ENCODE measurements at regions not wholly inside any gene's neighbourhood (a gene's known extent, or its start where the extent isn't known, plus 50 kb on each side); places are given as distances from the start of the nearest gene placed in this dataset.
"Not testable (repeated sequence)": the region's sequence is repeated elsewhere in the genome, so short reads cannot be mapped to it uniquely, and the experiment has no call there.

DNA sequence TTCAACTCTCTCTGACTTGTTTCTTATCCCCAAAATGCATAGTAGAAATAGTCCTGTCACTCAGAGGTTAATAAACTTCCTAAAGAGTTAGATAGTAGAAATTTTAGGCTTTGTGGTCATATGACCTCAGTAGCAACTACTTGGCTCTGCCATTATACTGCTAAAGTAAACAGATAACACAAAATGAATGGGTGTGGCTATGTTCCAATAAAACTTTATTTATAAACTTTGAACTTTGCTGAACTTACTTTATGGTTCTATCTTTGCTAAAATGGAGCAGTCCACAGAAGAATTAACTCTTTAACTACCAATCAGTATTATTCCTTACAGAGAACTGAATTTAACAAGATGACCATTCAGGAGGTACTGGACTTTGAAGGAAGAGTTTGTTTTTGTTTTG is 393.6 kb upstream of the CDIN1 start:
- Histone ChIP-seq H3K79me1 (replicated peaks; ENCODE audit: low read length, poor library complexity, severe bottlenecking) (no peaks in the 10 kb centered on the region), H4K8ac (ENCODE audit: low read length) (no peak overlapping the region), H3K9ac (ENCODE audit: low read length) (no peak overlapping the region), H2BK12ac (ENCODE audit: low read length in 2 of 2) (no peak overlapping the region), H3K4me3 (ENCODE audit: insufficient read depth in 1 of 2, low read depth in 1 of 2, low read length in 2 of 2) (no peak overlapping the region), H3K9me3 (ENCODE audit: control insufficient read depth, low read length) (peaks cover 6% of the 10 kb centered on the region), H4K91ac (ENCODE audit: low read length) (no peak overlapping the region), H2AFZ (ENCODE audit: low read depth, low read length) (no peak overlapping the region), H3K14ac (ENCODE audit: low read length in 2 of 2) (no peak overlapping the region), H3K27ac (ENCODE audit: low read length, poor library complexity, severe bottlenecking) (no peak overlapping the region), H2BK5ac (ENCODE audit: low read depth, low read length, poor library complexity, severe bottlenecking) (no peak overlapping the region), H3K27me3 (ENCODE audit: control insufficient read depth in 1 of 2, insufficient read depth in 1 of 2, low read length in 2 of 2) (no peaks in the 10 kb centered on the region), H3K18ac (ENCODE audit: low read depth in 1 of 2, low read length in 2 of 2) (no peak overlapping the region), H2AK5ac (ENCODE audit: low read length, severe bottlenecking) (no peak overlapping the region), H3K23ac (ENCODE audit: low read length in 2 of 2) (no peak overlapping the region), H2BK120ac (ENCODE audit: low read depth, low read length) (no peak overlapping the region), H3K36me3 (ENCODE audit: control insufficient read depth in 1 of 2, insufficient read depth in 2 of 2, low read depth in 1 of 2, low read length in 2 of 2) (no peaks in the 10 kb centered on the region), H3K4me1 (ENCODE audit: control insufficient read depth, insufficient read depth, low read depth, low read length) (no peaks in the 10 kb centered on the region), H2BK15ac (ENCODE audit: low read depth, poor library complexity, severe bottlenecking) (no peak overlapping the region), H3K4ac (ENCODE audit: low read depth in 1 of 2, low read length in 2 of 2) (no peak overlapping the region), H3K4me2 (ENCODE audit: low read length, poor library complexity, severe bottlenecking) (no peak overlapping the region)
- DNase-seq: no peak

DNA sequence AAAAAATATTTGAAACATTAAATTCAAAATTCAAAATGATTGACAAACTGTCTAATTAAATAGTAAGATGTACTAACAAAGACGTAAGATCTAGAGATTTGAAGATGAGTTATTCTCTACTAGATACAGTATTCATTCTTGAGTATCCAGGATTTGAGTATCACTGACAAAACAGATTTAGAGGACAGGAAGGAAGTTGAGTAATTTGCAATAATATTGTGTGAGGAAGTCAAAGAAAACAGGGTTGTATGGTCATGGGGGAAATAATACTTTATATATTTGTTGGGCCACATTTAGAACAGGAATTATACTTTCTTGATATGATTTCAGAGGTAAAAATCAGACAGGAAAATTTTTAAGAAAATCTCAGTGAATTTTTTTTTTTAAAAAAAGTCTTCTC is 393.1 kb upstream of the CDIN1 start:
- Histone ChIP-seq H3K79me1 (replicated peaks; ENCODE audit: low read length, poor library complexity, severe bottlenecking) (no peaks in the 10 kb centered on the region), H2BK15ac (ENCODE audit: low read depth, poor library complexity, severe bottlenecking) (no peak overlapping the region), H3K18ac (ENCODE audit: low read depth in 1 of 2, low read length in 2 of 2) (no peak overlapping the region), H3K4me1 (ENCODE audit: control insufficient read depth, insufficient read depth, low read depth, low read length) (no peaks in the 10 kb centered on the region), H3K27me3 (ENCODE audit: control insufficient read depth in 1 of 2, insufficient read depth in 1 of 2, low read length in 2 of 2) (no peaks in the 10 kb centered on the region), H4K8ac (ENCODE audit: low read length) (no peak overlapping the region), H3K23ac (ENCODE audit: low read length in 2 of 2) (no peak overlapping the region), H2BK5ac (ENCODE audit: low read depth, low read length, poor library complexity, severe bottlenecking) (no peak overlapping the region), H3K9ac (ENCODE audit: low read length) (no peak overlapping the region), H3K9me3 (ENCODE audit: control insufficient read depth, low read length) (peaks cover 11% of the 10 kb centered on the region), H3K4me2 (ENCODE audit: low read length, poor library complexity, severe bottlenecking) (no peak overlapping the region), H2BK120ac (ENCODE audit: low read depth, low read length) (no peak overlapping the region), H3K4ac (ENCODE audit: low read depth in 1 of 2, low read length in 2 of 2) (no peak overlapping the region), H3K27ac (ENCODE audit: low read length, poor library complexity, severe bottlenecking) (no peak overlapping the region), H3K36me3 (ENCODE audit: control insufficient read depth in 1 of 2, insufficient read depth in 2 of 2, low read depth in 1 of 2, low read length in 2 of 2) (no peaks in the 10 kb centered on the region), H2AFZ (ENCODE audit: low read depth, low read length) (no peak overlapping the region), H4K91ac (ENCODE audit: low read length) (no peak overlapping the region), H3K14ac (ENCODE audit: low read length in 2 of 2) (no peak overlapping the region), H2BK12ac (ENCODE audit: low read length in 2 of 2) (no peak overlapping the region), H2AK5ac (ENCODE audit: low read length, severe bottlenecking) (no peak overlapping the region), H3K4me3 (ENCODE audit: insufficient read depth in 1 of 2, low read depth in 1 of 2, low read length in 2 of 2) (no peak overlapping the region)
- DNase-seq: no peak
- no CpG with 5 or more reads among the region's 1 CpG for WGBS

DNA sequence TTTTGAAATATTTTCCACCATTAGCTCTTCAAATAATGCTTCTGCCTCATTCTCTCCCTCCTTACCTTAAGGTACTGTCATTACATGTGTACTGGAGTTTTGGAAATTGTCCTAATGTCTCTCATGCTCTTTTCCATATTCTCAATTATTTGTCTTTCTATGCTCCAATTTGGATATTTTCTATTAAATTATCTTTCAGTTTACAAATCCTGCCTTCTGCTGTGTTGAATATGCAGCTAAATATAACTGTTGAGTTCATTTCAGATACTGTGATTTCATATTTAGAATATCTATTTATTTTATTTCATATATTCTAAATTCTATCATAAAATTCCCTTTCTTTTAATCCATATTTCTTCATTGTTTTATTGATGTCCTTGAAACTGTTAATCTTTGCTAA is 388.0 kb upstream of the CDIN1 start:
- no peak overlapping the region for H3K4ac ChIP-seq (ENCODE audit: low read depth in 1 of 2, low read length in 2 of 2)
- H2BK5ac ChIP-seq (ENCODE audit: low read depth, low read length, poor library complexity, severe bottlenecking): no peak overlapping the region
- H2AK5ac ChIP-seq (ENCODE audit: low read length, severe bottlenecking): no peak overlapping the region
- H3K23ac ChIP-seq (ENCODE audit: low read length in 2 of 2): no peak overlapping the region
- no peak overlapping the region for H2BK120ac ChIP-seq (ENCODE audit: low read depth, low read length)
- H3K27ac ChIP-seq (ENCODE audit: low read length, poor library complexity, severe bottlenecking): no peak overlapping the region
- no peak overlapping the region for H4K91ac ChIP-seq (ENCODE audit: low read length)
- H3K9ac ChIP-seq (ENCODE audit: low read length): no peak overlapping the region
- H3K27me3 ChIP-seq (ENCODE audit: control insufficient read depth in 1 of 2, insufficient read depth in 1 of 2, low read length in 2 of 2): no peaks in the 10 kb centered on the region
- H3K9me3 ChIP-seq (ENCODE audit: control insufficient read depth, low read length): peaks cover 12% of the 10 kb centered on the region
- no peak overlapping the region for H3K4me2 ChIP-seq (ENCODE audit: low read length, poor library complexity, severe bottlenecking)
- H3K36me3 ChIP-seq (ENCODE audit: control insufficient read depth in 1 of 2, insufficient read depth in 2 of 2, low read depth in 1 of 2, low read length in 2 of 2): no peaks in the 10 kb centered on the region
- no peaks in the 10 kb centered on the region for H3K79me1 ChIP-seq (replicated peaks; ENCODE audit: low read length, poor library complexity, severe bottlenecking)
- no peak overlapping the region for H2AFZ ChIP-seq (ENCODE audit: low read depth, low read length)
- no peak overlapping the region for H3K18ac ChIP-seq (ENCODE audit: low read depth in 1 of 2, low read length in 2 of 2)
- no peak overlapping the region for H2BK12ac ChIP-seq (ENCODE audit: low read length in 2 of 2)
- DNase-seq: no peak
- no peaks in the 10 kb centered on the region for H3K4me1 ChIP-seq (ENCODE audit: control insufficient read depth, insufficient read depth, low read depth, low read length)
- H4K8ac ChIP-seq (ENCODE audit: low read length): no peak overlapping the region
- no peak overlapping the region for H3K4me3 ChIP-seq (ENCODE audit: insufficient read depth in 1 of 2, low read depth in 1 of 2, low read length in 2 of 2)
- no peak overlapping the region for H2BK15ac ChIP-seq (ENCODE audit: low read depth, poor library complexity, severe bottlenecking)
- no peak overlapping the region for H3K14ac ChIP-seq (ENCODE audit: low read length in 2 of 2)

DNA sequence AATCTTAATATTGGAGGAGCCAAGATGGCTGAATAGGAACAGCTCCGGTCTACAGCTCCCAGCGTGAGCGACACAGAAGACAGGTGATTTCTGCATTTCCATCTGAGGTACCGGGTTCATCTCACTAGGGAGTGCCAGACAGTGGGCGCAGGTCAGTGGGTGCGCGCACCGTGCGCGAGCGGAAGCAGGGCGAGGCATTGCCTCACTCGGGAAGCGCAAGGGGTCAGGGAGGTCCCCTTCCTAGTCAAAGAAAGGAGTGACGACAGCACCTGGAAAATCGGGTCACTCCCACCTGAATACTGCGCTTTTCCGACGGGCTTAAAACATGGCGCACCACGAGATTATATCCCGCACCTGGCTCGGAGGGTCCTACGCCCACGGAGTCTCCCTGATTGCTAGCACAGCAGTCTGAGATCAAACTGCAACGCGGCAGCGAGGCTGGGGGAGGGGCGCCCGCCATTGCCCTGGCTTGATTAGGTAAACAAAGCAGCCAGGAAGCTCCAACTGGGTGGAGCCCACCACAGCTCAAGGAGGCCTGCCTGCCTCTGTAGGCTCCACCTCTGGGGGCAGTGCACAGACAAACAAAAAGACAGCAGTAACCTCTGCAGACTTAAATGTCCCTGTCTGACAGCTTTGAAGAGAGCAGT is 383.9 kb upstream of the CDIN1 start:
- H3K79me1 ChIP-seq (replicated peaks; ENCODE audit: low read length, poor library complexity, severe bottlenecking); H2BK5ac ChIP-seq (ENCODE audit: low read depth, low read length, poor library complexity, severe bottlenecking); H2BK120ac ChIP-seq (ENCODE audit: low read depth, low read length); H3K4me3 ChIP-seq (ENCODE audit: insufficient read depth in 1 of 2, low read depth in 1 of 2, low read length in 2 of 2); H2AK5ac ChIP-seq (ENCODE audit: low read length, severe bottlenecking); H3K27ac ChIP-seq (ENCODE audit: low read length, poor library complexity, severe bottlenecking); H3K4ac ChIP-seq (ENCODE audit: low read depth in 1 of 2, low read length in 2 of 2); H3K14ac ChIP-seq (ENCODE audit: low read length in 2 of 2); H3K4me2 ChIP-seq (ENCODE audit: low read length, poor library complexity, severe bottlenecking); H4K91ac ChIP-seq (ENCODE audit: low read length); H2BK12ac ChIP-seq (ENCODE audit: low read length in 2 of 2); H4K8ac ChIP-seq (ENCODE audit: low read length); H3K9ac ChIP-seq (ENCODE audit: low read length); H2AFZ ChIP-seq (ENCODE audit: low read depth, low read length); H3K27me3 ChIP-seq (ENCODE audit: control insufficient read depth in 1 of 2, insufficient read depth in 1 of 2, low read length in 2 of 2); H3K18ac ChIP-seq (ENCODE audit: low read depth in 1 of 2, low read length in 2 of 2); H2BK15ac ChIP-seq (ENCODE audit: low read depth, poor library complexity, severe bottlenecking); H3K23ac ChIP-seq (ENCODE audit: low read length in 2 of 2); H3K9me3 ChIP-seq (ENCODE audit: control insufficient read depth, low read length); DNase-seq; H3K4me1 ChIP-seq (ENCODE audit: control insufficient read depth, insufficient read depth, low read depth, low read length); H3K36me3 ChIP-seq (ENCODE audit: control insufficient read depth in 1 of 2, insufficient read depth in 2 of 2, low read depth in 1 of 2, low read length in 2 of 2): not testable (repeated sequence)
- 97% methylated on average over 25 of the region's 30 CpGs for WGBS
